ENCODE measurements at regions not wholly inside any gene's neighbourhood (a gene's known extent, or its start where the extent isn't known, plus 50 kb on each side); places are given as distances from the start of the nearest gene placed in this dataset.
"Not testable (repeated sequence)": the region's sequence is repeated elsewhere in the genome, so short reads cannot be mapped to it uniquely, and the experiment has no call there.

- no peak overlapping the region for H3K4me3 ChIP-seq
- H3K36me3 ChIP-seq = no peaks in the 10 kb centered on the region
- H3K27ac ChIP-seq = no peak overlapping the region
- intact Hi-C loops (cut with DNase I) = no loop called here
- TF ChIP-seq, protein P1, sequence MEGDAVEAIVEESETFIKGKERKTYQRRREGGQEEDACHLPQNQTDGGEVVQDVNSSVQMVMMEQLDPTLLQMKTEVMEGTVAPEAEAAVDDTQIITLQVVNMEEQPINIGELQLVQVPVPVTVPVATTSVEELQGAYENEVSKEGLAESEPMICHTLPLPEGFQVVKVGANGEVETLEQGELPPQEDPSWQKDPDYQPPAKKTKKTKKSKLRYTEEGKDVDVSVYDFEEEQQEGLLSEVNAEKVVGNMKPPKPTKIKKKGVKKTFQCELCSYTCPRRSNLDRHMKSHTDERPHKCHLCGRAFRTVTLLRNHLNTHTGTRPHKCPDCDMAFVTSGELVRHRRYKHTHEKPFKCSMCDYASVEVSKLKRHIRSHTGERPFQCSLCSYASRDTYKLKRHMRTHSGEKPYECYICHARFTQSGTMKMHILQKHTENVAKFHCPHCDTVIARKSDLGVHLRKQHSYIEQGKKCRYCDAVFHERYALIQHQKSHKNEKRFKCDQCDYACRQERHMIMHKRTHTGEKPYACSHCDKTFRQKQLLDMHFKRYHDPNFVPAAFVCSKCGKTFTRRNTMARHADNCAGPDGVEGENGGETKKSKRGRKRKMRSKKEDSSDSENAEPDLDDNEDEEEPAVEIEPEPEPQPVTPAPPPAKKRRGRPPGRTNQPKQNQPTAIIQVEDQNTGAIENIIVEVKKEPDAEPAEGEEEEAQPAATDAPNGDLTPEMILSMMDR (IDR thresholded peaks at IDR 0.05) = no peak
- H3K4me1 ChIP-seq = no peaks in the 10 kb centered on the region
- no peak for DNase-seq
- ATAC-seq = no peak
- H3K9me3 ChIP-seq = peaks cover 0 to 9% (median 0%) of the 10 kb centered on the region in 11 donors
- H3K27me3 ChIP-seq = no peaks in the 10 kb centered on the region
- 37 to 41% methylated on average over 1 of the region's 1 CpG for WGBS, 2 donors
These were observed 997.0 kb upstream of the POT1 start for GRCh38 chr7:125926621-125927020.

DNA sequence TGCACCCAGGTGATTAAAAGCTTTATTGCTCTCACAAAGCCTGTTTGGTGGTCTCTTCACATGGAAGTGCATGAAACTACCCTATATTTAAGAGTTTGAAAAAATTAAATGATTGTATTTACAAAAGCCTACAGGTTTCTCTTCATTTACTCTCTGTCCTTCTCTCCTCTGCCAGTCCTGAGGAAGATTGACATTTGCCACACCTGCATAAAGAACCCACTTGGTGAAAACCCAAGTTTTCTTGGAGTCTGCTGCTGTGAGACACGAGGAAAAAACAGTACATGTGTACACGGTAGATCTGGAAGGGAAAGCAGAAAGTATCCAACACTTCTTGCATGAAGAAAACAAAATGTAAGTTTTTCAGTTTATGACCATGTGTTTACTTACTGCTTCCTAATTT is 994.4 kb upstream of the POT1 start:
- no peaks in the 10 kb centered on the region for H3K9me3 ChIP-seq
- ATAC-seq = no peak
- no peak overlapping the region for H3K27ac ChIP-seq
- no peaks in the 10 kb centered on the region for H3K4me1 ChIP-seq
- no peaks in the 10 kb centered on the region for H3K27me3 ChIP-seq
- H3K4me3 ChIP-seq = no peak overlapping the region
- H3K36me3 ChIP-seq = no peaks in the 10 kb centered on the region
- 54 to 58% methylated on average over 2 of the region's 2 CpGs for WGBS, 2 donors
- intact Hi-C loops (cut with DNase I) = no loop called here
- TF ChIP-seq, protein P1 (IDR thresholded peaks at IDR 0.05) = no peak
- DNase-seq = no peak

DNA sequence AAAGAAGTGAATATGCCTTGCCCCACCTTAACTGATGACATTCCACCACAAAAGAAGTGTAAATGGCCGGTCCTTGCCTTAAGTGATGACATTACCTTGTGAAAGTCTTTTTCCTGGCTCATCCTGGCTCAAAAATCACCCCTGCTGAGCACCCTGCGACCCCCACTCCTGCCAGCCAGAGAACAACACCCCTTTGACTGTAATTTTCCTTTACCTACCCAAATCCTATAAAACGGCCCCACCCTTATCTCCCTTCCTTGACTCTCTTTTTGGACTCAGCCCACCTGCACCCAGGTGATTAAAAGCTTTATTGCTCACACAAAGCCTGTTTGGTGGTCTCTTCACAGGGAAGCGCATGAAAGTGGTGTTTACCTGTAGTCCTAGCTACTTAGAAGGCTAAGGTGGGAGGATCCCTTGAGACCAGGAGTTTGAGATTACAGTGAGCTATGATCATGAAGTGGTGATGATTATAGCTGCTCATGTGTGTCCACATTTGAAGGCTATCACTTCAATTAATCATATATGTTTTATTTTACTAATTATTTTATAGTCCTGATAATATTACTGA is 985.8 kb upstream of the POT1 start:
- H3K4me3 ChIP-seq; H3K27me3 ChIP-seq; intact Hi-C loops (cut with DNase I); H3K4me1 ChIP-seq; H3K36me3 ChIP-seq; ATAC-seq; H3K27ac ChIP-seq; DNase-seq; H3K9me3 ChIP-seq: not testable (repeated sequence)
- WGBS, 2 donors = 49 to 54% methylated on average over 3 of the region's 4 CpGs

GRCh38 chr7:125908711-125909110 is 979.1 kb upstream of the POT1 start:
- Histone ChIP-seq H3K4me3 (no peak overlapping the region), H3K27me3 (no peaks in the 10 kb centered on the region), H3K36me3 (no peaks in the 10 kb centered on the region), H3K27ac (no peak overlapping the region), H3K4me1 (no peaks in the 10 kb centered on the region), H3K9me3 (peaks cover 0 to 15% (median 0%) of the 10 kb centered on the region in 11 donors)
- no peak for ATAC-seq
- DNase-seq = no peak
- TF ChIP-seq, protein P1 (IDR thresholded peaks at IDR 0.05) = no peak
- WGBS, 2 donors = 85 to 95% methylated on average over 2 of the region's 2 CpGs
- intact Hi-C loops (cut with DNase I) = no loop called here

GRCh38 chr7:125899577-125899976 is 970.0 kb upstream of the POT1 start:
- intact Hi-C loops (cut with DNase I) = no loop called here
- 86 to 89% methylated on average over 1 of the region's 1 CpG for WGBS, 2 donors
- Histone ChIP-seq H3K36me3 (no peaks in the 10 kb centered on the region), H3K27ac (no peak overlapping the region), H3K9me3 (no peaks in the 10 kb centered on the region), H3K4me1 (no peaks in the 10 kb centered on the region), H3K27me3 (no peaks in the 10 kb centered on the region), H3K4me3 (no peak overlapping the region)
- DNase-seq (no peak), ATAC-seq (no peak)
- TF ChIP-seq, protein P1 (IDR thresholded peaks at IDR 0.05) = no peak

Data from heart right ventricle (tissue), 16 donors.